WTC11 (cell line): ENCODE measurements at regions not wholly inside any gene's neighbourhood (a gene's known extent, or its start where the extent isn't known, plus 50 kb on each side); places are given as distances from the start of the nearest gene placed in this dataset.

Experiments
- ATAC-seq: fragments of 200-7000 bp; cut with Tn5 transposase; 2 replicates; pipeline ENCODE4 v1.10.0; 2021; ENCODE audit warnings: mild to moderate bottlenecking, moderate library complexity
- CTCF ChIA-PET: fragments of 300-600 bp; sonication (Branson Sonifier 250); formaldehyde crosslinking; loops from one replicate; lab custom pipeline; 2021; ENCODE audit warnings: antibody characterized with exemption; lab: Charles Lee
- POLR2A ChIA-PET: fragments of 350-600 bp; sonication (Branson Sonifier 250); formaldehyde crosslinking; loops from one replicate; lab custom pipeline; 2021; ENCODE audit warnings: antibody characterized with exemption; lab: Charles Lee
- DNase-seq: peaks from one replicate; pipeline ENCODE4 v3.0.0; 2021; ENCODE audit warnings: low spot score
- H3K27ac Mint-ChIP-seq: 2 replicates; pipeline ENCODE4 v1.8.0; 2021; ENCODE audit warnings: mixed read lengths
- H3K27me3 Mint-ChIP-seq: 2 replicates; pipeline ENCODE4 v1.8.0; 2021; ENCODE audit warnings: low read depth, mild to moderate bottlenecking, moderate library complexity, mixed read lengths
- H3K36me3 Mint-ChIP-seq: 2 replicates; pipeline ENCODE4 v1.8.0; 2021; ENCODE audit warnings: mixed read lengths
- H3K4me1 Mint-ChIP-seq: 2 replicates; pipeline ENCODE4 v1.8.0; 2022; ENCODE audit warnings: mixed read lengths
- H3K4me3 Mint-ChIP-seq: 2 replicates; pipeline ENCODE4 v1.8.0; 2021; ENCODE audit warnings: mild to moderate bottlenecking, moderate library complexity, mixed read lengths
- H3K9me3 Mint-ChIP-seq: 2 replicates; pipeline ENCODE4 v1.8.0; 2021; ENCODE audit warnings: mixed read lengths
- FOXK1 ChIP-seq: sonication (generic); formaldehyde crosslinking; IDR thresholded peaks from 2 replicates; pipeline ENCODE4 v1.8.0; 2022; ENCODE audit warnings: mild to moderate bottlenecking, moderate library complexity, missing genetic modification reagents
- FOXP1 ChIP-seq: sonication (generic); formaldehyde crosslinking; IDR thresholded peaks from 2 replicates; pipeline ENCODE4 v1.8.0; 2022; ENCODE audit warnings: missing genetic modification reagents, mild to moderate bottlenecking, moderate library complexity, borderline replicate concordance
- IRF2 ChIP-seq: sonication (generic); formaldehyde crosslinking; IDR thresholded peaks from 2 replicates; pipeline ENCODE4 v1.8.0; 2022; ENCODE audit warnings: low read depth, missing genetic modification reagents, borderline replicate concordance
- JUN ChIP-seq: sonication (generic); formaldehyde crosslinking; IDR thresholded peaks from 2 replicates; pipeline ENCODE4 v1.8.0; 2023; ENCODE audit warnings: mild to moderate bottlenecking, missing genetic modification reagents
- OVOL2 ChIP-seq: fragments of 250-450 bp; sonication (Bioruptor Pico); IDR thresholded peaks from 2 replicates; pipeline ENCODE4 v1.9.0; 2021; ENCODE audit warnings: mild to moderate bottlenecking, borderline replicate concordance
- RELA ChIP-seq: sonication (generic); formaldehyde crosslinking; IDR thresholded peaks from 2 replicates; pipeline ENCODE4 v1.8.1; 2022; ENCODE audit warnings: missing genetic modification reagents, mild to moderate bottlenecking, borderline replicate concordance
- TP53 ChIP-seq: sonication (generic); formaldehyde crosslinking; IDR thresholded peaks from 2 replicates; pipeline ENCODE4 v1.8.1; 2023; ENCODE audit warnings: mild to moderate bottlenecking, missing genetic modification reagents
- ZNF532 ChIP-seq: fragments of 250-450 bp; sonication (Bioruptor Pico); IDR thresholded peaks from 2 replicates; pipeline ENCODE4 v1.9.0; 2021; ENCODE audit warnings: mild to moderate bottlenecking, borderline replicate concordance
- TF ChIP-seq, protein P1 (sequence below): sonication (generic); formaldehyde crosslinking; IDR thresholded peaks from 2 replicates; pipeline ENCODE4 v1.8.1; 2022; ENCODE audit warnings: low read depth, missing genetic modification reagents, borderline replicate concordance
- TF ChIP-seq, protein P2 (sequence below): sonication (generic); formaldehyde crosslinking; IDR thresholded peaks from 2 replicates; pipeline ENCODE4 v1.8.1; 2023; ENCODE audit warnings: mild to moderate bottlenecking, missing genetic modification reagents, borderline replicate concordance
- TF ChIP-seq, protein P3 (sequence below): sonication (generic); formaldehyde crosslinking; IDR thresholded peaks from 2 replicates; pipeline ENCODE4 v1.8.1; 2022; ENCODE audit warnings: mild to moderate bottlenecking, moderate library complexity, missing genetic modification reagents
- TF ChIP-seq, protein P4 (sequence below): sonication (generic); formaldehyde crosslinking; IDR thresholded peaks from 2 replicates; pipeline ENCODE4 v1.8.0; 2023; ENCODE audit warnings: missing genetic modification reagents, mild to moderate bottlenecking, borderline replicate concordance
- TF ChIP-seq, protein P5 (sequence below): sonication (generic); formaldehyde crosslinking; IDR thresholded peaks from 2 replicates; pipeline ENCODE4 v1.8.0; 2023; ENCODE audit warnings: missing genetic modification reagents

- Mint-ChIP-seq H3K27ac (no peak overlapping the region), H3K27me3 (peaks cover 3% of the 10 kb centered on the region), H3K4me1 (no peaks in the 10 kb centered on the region), H3K9me3 (peaks cover 29% of the 10 kb centered on the region), H3K36me3 (peaks cover 41% of the 10 kb centered on the region), H3K4me3 (no peak overlapping the region)
- ATAC-seq = no peak
- TF ChIP-seq ZNF532 (no peak), OVOL2 (CRISPR knock-in tag) (no peak), TP53 (CRISPR knock-in tag) (no peak), FOXP1 (CRISPR knock-in tag) (no peak), RELA (CRISPR knock-in tag) (no peak), IRF2 (CRISPR knock-in tag) (no peak), JUN (CRISPR knock-in tag) (no peak), FOXK1 (no peak)
- TF ChIP-seq, protein P1, sequence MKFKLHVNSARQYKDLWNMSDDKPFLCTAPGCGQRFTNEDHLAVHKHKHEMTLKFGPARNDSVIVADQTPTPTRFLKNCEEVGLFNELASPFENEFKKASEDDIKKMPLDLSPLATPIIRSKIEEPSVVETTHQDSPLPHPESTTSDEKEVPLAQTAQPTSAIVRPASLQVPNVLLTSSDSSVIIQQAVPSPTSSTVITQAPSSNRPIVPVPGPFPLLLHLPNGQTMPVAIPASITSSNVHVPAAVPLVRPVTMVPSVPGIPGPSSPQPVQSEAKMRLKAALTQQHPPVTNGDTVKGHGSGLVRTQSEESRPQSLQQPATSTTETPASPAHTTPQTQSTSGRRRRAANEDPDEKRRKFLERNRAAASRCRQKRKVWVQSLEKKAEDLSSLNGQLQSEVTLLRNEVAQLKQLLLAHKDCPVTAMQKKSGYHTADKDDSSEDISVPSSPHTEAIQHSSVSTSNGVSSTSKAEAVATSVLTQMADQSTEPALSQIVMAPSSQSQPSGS (CRISPR knock-in tag) = no peak
- TF ChIP-seq, protein P2, sequence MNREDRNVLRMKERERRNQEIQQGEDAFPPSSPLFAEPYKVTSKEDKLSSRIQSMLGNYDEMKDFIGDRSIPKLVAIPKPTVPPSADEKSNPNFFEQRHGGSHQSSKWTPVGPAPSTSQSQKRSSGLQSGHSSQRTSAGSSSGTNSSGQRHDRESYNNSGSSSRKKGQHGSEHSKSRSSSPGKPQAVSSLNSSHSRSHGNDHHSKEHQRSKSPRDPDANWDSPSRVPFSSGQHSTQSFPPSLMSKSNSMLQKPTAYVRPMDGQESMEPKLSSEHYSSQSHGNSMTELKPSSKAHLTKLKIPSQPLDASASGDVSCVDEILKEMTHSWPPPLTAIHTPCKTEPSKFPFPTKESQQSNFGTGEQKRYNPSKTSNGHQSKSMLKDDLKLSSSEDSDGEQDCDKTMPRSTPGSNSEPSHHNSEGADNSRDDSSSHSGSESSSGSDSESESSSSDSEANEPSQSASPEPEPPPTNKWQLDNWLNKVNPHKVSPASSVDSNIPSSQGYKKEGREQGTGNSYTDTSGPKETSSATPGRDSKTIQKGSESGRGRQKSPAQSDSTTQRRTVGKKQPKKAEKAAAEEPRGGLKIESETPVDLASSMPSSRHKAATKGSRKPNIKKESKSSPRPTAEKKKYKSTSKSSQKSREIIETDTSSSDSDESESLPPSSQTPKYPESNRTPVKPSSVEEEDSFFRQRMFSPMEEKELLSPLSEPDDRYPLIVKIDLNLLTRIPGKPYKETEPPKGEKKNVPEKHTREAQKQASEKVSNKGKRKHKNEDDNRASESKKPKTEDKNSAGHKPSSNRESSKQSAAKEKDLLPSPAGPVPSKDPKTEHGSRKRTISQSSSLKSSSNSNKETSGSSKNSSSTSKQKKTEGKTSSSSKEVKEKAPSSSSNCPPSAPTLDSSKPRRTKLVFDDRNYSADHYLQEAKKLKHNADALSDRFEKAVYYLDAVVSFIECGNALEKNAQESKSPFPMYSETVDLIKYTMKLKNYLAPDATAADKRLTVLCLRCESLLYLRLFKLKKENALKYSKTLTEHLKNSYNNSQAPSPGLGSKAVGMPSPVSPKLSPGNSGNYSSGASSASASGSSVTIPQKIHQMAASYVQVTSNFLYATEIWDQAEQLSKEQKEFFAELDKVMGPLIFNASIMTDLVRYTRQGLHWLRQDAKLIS (CRISPR knock-in tag) = no peak
- TF ChIP-seq, protein P3, sequence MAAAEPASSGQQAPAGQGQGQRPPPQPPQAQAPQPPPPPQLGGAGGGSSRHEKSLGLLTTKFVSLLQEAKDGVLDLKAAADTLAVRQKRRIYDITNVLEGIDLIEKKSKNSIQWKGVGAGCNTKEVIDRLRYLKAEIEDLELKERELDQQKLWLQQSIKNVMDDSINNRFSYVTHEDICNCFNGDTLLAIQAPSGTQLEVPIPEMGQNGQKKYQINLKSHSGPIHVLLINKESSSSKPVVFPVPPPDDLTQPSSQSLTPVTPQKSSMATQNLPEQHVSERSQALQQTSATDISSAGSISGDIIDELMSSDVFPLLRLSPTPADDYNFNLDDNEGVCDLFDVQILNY (CRISPR knock-in tag) = no peak
- TF ChIP-seq, protein P4, sequence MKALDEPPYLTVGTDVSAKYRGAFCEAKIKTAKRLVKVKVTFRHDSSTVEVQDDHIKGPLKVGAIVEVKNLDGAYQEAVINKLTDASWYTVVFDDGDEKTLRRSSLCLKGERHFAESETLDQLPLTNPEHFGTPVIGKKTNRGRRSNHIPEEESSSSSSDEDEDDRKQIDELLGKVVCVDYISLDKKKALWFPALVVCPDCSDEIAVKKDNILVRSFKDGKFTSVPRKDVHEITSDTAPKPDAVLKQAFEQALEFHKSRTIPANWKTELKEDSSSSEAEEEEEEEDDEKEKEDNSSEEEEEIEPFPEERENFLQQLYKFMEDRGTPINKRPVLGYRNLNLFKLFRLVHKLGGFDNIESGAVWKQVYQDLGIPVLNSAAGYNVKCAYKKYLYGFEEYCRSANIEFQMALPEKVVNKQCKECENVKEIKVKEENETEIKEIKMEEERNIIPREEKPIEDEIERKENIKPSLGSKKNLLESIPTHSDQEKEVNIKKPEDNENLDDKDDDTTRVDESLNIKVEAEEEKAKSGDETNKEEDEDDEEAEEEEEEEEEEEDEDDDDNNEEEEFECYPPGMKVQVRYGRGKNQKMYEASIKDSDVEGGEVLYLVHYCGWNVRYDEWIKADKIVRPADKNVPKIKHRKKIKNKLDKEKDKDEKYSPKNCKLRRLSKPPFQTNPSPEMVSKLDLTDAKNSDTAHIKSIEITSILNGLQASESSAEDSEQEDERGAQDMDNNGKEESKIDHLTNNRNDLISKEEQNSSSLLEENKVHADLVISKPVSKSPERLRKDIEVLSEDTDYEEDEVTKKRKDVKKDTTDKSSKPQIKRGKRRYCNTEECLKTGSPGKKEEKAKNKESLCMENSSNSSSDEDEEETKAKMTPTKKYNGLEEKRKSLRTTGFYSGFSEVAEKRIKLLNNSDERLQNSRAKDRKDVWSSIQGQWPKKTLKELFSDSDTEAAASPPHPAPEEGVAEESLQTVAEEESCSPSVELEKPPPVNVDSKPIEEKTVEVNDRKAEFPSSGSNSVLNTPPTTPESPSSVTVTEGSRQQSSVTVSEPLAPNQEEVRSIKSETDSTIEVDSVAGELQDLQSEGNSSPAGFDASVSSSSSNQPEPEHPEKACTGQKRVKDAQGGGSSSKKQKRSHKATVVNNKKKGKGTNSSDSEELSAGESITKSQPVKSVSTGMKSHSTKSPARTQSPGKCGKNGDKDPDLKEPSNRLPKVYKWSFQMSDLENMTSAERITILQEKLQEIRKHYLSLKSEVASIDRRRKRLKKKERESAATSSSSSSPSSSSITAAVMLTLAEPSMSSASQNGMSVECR (CRISPR knock-in tag) = no peak
- TF ChIP-seq, protein P5, sequence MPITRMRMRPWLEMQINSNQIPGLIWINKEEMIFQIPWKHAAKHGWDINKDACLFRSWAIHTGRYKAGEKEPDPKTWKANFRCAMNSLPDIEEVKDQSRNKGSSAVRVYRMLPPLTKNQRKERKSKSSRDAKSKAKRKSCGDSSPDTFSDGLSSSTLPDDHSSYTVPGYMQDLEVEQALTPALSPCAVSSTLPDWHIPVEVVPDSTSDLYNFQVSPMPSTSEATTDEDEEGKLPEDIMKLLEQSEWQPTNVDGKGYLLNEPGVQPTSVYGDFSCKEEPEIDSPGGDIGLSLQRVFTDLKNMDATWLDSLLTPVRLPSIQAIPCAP (CRISPR knock-in tag) = no peak
- no peak for DNase-seq
- ChIA-PET CTCF (no interaction called here), POLR2A (no interaction called here)
Observed at GRCh38 chr10:130787243-130787642, 524.3 kb downstream of the TCERG1L start.
